ENCODE measurements at regions not wholly inside any gene's neighbourhood (a gene's known extent, or its start where the extent isn't known, plus 50 kb on each side); places are given as distances from the start of the nearest gene placed in this dataset.

GRCh38 chr15:93981706-93982105 is 249.7 kb upstream of the MCTP2 start:
- no peak for DNase-seq (ENCODE audit: low spot score)
- H3K4me1 ChIP-seq (ENCODE audit: insufficient read depth) = peaks cover 7% of the 10 kb centered on the region
- TF ChIP-seq EZH2 (IDR thresholded peaks at IDR 0.05; ENCODE audit: borderline replicate concordance) = no peak
- no peak for TF ChIP-seq EZH2phosphoT487 (IDR thresholded peaks at IDR 0.05; ENCODE audit: low read depth, severe bottlenecking, unreplicated experiment)
- TF ChIP-seq CTCF (IDR thresholded peaks at IDR 0.05; ENCODE audit: poor library complexity) = no peak
- H3K4me3 ChIP-seq = no peak overlapping the region
- no peaks in the 10 kb centered on the region for H4K20me1 ChIP-seq (ENCODE audit: insufficient read depth, poor library complexity, severe bottlenecking)
- no peaks in the 10 kb centered on the region for H3K9me2 ChIP-seq (replicated peaks; ENCODE audit: insufficient read depth)
- H3K79me2 ChIP-seq = no peaks in the 10 kb centered on the region
- H3K27me3 ChIP-seq = no peaks in the 10 kb centered on the region
- H3K36me3 ChIP-seq (replicated peaks; ENCODE audit: insufficient read depth, low read depth) = no peaks in the 10 kb centered on the region
- 94% methylated on average over 1 of the region's 1 CpG for WGBS (ENCODE audit: low lambda C conversion rate, missing lambda C conversion rate)
- no peak overlapping the region for H3K4me2 ChIP-seq
- H2AFZ ChIP-seq = no peak overlapping the region
- no peak overlapping the region for H3K27ac ChIP-seq
- no peaks in the 10 kb centered on the region for H3K9me3 ChIP-seq (ENCODE audit: low read depth)

- WGBS (ENCODE audit: low lambda C conversion rate, missing lambda C conversion rate) = 62% methylated on average over 2 of the region's 2 CpGs
- Histone ChIP-seq H3K27ac (no peak overlapping the region), H3K79me2 (no peaks in the 10 kb centered on the region), H4K20me1 (ENCODE audit: insufficient read depth, poor library complexity, severe bottlenecking) (no peaks in the 10 kb centered on the region), H3K27me3 (no peaks in the 10 kb centered on the region), H3K4me3 (no peak overlapping the region), H3K4me1 (ENCODE audit: insufficient read depth) (peaks cover 7% of the 10 kb centered on the region), H3K4me2 (no peak overlapping the region), H3K9me3 (ENCODE audit: low read depth) (no peaks in the 10 kb centered on the region), H3K36me3 (replicated peaks; ENCODE audit: insufficient read depth, low read depth) (no peaks in the 10 kb centered on the region), H2AFZ (no peak overlapping the region), H3K9me2 (replicated peaks; ENCODE audit: insufficient read depth) (no peaks in the 10 kb centered on the region)
- DNase-seq (ENCODE audit: low spot score) = no peak
- TF ChIP-seq EZH2phosphoT487 (IDR thresholded peaks at IDR 0.05; ENCODE audit: low read depth, severe bottlenecking, unreplicated experiment) = no peak
- no peak for TF ChIP-seq CTCF (IDR thresholded peaks at IDR 0.05; ENCODE audit: poor library complexity)
- TF ChIP-seq EZH2 (IDR thresholded peaks at IDR 0.05; ENCODE audit: borderline replicate concordance) = no peak
Observed at GRCh38 chr15:93980261-93980911, 251.0 kb upstream of the MCTP2 start.

- Histone ChIP-seq H3K4me3 (no peak overlapping the region), H3K9me3 (ENCODE audit: low read depth) (no peaks in the 10 kb centered on the region), H3K27ac (no peak overlapping the region), H3K9me2 (replicated peaks; ENCODE audit: insufficient read depth) (no peaks in the 10 kb centered on the region), H3K4me1 (ENCODE audit: insufficient read depth) (no peaks in the 10 kb centered on the region), H3K27me3 (no peaks in the 10 kb centered on the region), H4K20me1 (ENCODE audit: insufficient read depth, poor library complexity, severe bottlenecking) (no peaks in the 10 kb centered on the region), H3K4me2 (no peak overlapping the region), H3K36me3 (replicated peaks; ENCODE audit: insufficient read depth, low read depth) (no peaks in the 10 kb centered on the region), H2AFZ (no peak overlapping the region), H3K79me2 (no peaks in the 10 kb centered on the region)
- peak; percentile 81 for DNase-seq (ENCODE audit: low spot score)
- TF ChIP-seq EZH2 (IDR thresholded peaks at IDR 0.05; ENCODE audit: borderline replicate concordance) (no peak), CTCF (IDR thresholded peaks at IDR 0.05; ENCODE audit: poor library complexity) (peak; percentile 78)
- 45% methylated on average over 6 of the region's 6 CpGs for WGBS (ENCODE audit: low lambda C conversion rate, missing lambda C conversion rate)
Observed at GRCh38 chr15:93974804-93975481, 256.4 kb upstream of the MCTP2 start.

Measured in hepatocyte (in vitro differentiated cells).